ENCODE measurements at regions not wholly inside any gene's neighbourhood (a gene's known extent, or its start where the extent isn't known, plus 50 kb on each side); places are given as distances from the start of the nearest gene placed in this dataset.
"Not testable (repeated sequence)": the region's sequence is repeated elsewhere in the genome, so short reads cannot be mapped to it uniquely, and the experiment has no call there.

GRCh38 chr12:46087916-46088439, 97.6 kb upstream of the SCAF11 start:
- no peak for DNase-seq (ENCODE audit: low read depth in 2 of 2, low spot score in 1 of 2)

DNA sequence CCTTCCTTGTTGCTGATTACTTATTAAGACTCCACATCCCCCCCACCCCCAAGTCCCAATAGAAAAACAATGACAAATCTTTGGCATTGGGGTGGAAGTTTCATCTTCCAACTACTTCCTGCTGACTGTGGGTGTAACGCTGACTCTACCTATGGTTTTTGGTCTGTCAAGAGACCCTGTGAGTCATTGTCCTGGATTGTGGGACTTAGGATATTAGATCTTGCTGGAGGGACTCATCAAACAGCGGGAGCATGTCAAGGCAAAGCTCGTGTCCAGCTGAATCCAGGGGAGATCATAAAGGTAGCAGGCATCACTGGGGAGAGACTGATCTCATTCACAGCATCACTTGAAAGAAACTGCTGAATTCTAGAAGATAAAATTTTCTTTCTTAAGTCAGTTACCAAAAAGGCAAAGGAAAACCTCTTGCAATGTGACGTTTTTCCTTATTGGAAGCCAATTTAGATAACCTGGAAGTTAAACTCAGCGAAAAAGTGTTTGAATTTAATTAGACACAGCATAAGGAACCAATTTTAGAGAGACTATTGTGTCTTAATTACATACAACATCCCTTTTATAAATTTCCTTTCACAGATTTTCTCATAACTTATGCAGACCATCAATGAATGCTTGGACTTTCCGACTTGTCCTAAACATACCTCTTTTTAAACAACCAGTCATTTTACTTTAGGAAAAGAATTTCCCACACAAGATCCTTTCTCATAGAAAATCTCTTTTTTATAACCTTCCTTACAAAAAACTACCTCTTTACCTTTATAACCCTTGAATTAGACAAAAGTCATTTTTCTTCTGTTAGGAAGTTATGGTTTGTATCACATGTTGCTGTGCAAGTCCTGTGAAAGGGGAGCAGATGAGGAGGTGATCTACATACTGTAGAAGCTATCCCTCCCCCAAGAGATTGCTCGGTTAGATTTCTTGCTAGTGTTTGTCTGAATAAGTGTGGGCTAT, 94.6 kb upstream of the SCAF11 start:
- DNase-seq (ENCODE audit: low read depth in 2 of 2, low spot score in 1 of 2): no peak

DNA sequence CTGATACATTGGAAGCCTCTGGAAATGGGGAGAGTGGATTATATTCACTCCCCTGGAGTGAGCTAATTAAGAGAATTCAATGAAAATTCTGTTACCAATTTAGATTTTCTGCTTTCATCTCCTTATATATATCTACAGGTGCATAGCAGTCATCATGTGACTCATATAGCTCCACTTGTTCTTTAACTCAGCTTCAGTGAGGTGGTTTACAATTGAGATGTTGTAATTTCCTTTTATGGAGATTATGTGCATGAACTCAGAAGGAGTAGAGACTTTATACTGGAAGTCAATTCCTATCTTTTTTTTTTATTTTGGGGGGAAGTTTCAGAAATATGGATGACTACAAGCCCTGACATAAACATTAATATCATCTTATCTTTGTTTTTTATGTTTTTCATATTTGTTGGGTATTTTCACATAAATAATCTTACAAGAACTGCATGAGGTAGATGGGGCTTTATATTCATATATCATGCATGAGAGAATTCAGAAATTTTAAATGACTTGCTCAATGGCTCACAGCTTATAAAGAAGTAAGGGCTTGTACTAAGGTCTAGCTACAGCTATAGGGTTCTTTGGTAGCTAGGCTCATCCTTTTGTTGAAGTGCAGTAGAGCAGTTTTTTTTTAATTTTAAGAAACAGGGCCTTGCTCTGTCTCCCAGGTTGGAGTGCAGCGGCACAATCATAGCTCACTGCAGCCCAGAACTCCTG, 92.3 kb upstream of the SCAF11 start:
- no peak for DNase-seq (ENCODE audit: low read depth in 2 of 2, low spot score in 1 of 2)

GRCh38 chr12:46073321-46073720, 82.9 kb upstream of the SCAF11 start:
- no peak for DNase-seq (ENCODE audit: low read depth in 2 of 2, low spot score in 1 of 2)

DNA sequence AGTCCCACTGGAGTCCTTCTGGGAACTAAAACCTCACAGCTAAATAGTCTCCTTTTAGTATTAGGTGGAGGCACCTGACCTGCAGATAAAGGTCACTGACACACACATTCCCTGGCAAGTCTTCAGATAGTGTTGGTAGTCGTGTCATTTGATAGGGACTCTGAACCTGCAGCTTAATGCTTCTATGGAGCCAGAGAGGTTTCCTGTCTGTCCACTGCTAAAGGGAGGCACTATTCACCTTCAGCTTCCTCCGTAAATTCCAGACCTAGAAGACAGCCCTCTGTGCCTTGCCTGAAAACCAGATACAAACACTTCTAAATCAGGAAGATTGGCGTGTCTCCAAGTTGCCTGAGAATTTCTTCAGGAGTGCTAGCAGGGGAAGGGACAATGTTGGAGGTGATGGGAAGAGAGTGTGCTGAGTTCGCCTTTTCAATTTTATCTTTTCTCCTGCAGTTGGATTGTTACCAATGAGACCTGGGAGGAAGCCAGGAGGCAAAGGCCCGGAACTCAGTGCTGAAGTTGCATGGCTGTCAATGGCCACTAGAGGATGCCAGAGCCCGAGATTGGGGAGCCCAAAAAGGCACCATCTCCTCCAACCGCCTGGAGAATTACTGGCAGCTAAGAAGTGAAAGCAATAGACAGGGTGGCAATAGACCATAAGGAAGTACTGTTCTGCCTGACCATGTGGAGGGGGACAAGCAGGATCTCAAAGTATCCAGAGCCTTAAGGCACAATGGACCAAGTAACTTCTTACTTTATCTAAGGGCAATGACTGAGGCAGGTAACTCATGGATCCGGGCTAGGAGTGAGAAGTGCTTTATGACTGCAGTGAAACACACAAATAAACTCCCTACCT, 81.6 kb upstream of the SCAF11 start:
- peak; percentile 20 to 24 for DNase-seq (ENCODE audit: low read depth in 2 of 2, low spot score in 1 of 2)

DNA sequence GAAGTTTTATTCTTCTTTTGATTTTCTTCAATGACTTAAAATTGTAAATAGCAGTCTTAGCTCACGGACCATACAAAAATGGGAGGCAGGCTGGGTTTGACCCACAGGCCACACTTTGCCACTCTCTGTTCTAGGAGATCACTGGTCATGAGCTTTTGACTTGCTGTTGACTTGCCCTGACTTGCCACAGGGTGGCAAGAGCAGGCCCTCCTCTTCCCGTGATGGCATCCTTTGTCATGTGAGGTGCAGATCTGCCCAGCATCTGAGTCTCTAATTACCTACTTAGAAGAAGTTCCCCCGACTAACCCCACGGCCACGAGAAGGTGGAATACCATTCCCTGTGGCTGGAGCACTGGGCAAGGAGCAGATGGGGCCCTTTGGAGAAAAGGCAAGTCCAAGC, 81.0 kb upstream of the SCAF11 start:
- no peak for DNase-seq (ENCODE audit: low read depth in 2 of 2, low spot score in 1 of 2)

- no peak for DNase-seq (ENCODE audit: low read depth in 2 of 2, low spot score in 1 of 2)
Measured at GRCh38 chr12:46067094-46067493, 76.7 kb upstream of the SCAF11 start.

- no peak for DNase-seq (ENCODE audit: low read depth in 2 of 2, low spot score in 1 of 2)
Measured at GRCh38 chr12:46065412-46066166, 75.2 kb upstream of the SCAF11 start.

- no peak for DNase-seq (ENCODE audit: low read depth in 2 of 2, low spot score in 1 of 2)
Measured at GRCh38 chr12:46064548-46064947, 74.2 kb upstream of the SCAF11 start.

GRCh38 chr12:46058697-46059096, 68.3 kb upstream of the SCAF11 start:
- not testable (repeated sequence) for DNase-seq (ENCODE audit: low read depth in 2 of 2, low spot score in 1 of 2)

- DNase-seq (ENCODE audit: low read depth in 2 of 2, low spot score in 1 of 2): no peak
Measured at GRCh38 chr12:46050805-46051204, 60.4 kb upstream of the SCAF11 start.

DNA sequence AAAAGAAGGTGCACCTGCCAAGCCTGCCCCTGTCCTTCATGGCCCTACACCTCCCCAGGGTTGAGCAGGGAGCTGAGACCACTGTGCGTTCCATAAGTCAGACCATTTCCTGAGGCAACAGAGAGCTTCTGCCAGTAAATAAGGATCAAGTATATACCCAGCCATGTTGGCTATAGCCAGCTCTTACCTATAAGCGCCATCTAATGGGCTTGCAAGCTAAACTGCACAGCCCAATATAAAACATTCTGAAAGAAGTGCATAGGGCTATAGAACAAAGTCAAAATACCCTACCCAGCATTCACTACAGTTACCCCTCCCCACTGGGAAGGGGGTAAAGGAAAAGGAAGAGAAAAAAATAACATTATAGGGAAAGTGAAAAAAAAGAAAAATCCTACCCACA, 59.3 kb upstream of the SCAF11 start:
- no peak for DNase-seq (ENCODE audit: low read depth in 2 of 2, low spot score in 1 of 2)

DNA sequence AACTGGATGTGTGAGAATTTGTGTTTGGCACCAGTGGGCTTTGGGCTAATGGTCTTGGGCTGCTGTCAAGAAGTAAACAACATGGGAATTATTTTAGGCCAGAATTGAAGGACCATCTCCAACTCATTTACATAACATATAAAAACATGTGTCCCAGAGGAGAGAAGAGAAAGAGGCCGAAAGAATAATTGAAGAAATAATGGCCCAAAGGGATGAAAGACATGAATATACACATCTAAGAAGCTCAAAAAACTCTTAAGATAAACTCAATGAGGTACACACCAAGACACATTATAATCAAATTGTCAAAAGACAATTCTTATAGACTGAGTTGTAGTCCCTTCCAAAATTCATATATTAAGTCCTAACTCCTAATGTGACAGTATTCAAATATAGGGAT, 56.1 kb upstream of the SCAF11 start:
- no peak for DNase-seq (ENCODE audit: low read depth in 2 of 2, low spot score in 1 of 2)

GRCh38 chr12:46043972-46044520, 53.7 kb upstream of the SCAF11 start:
- no peak for DNase-seq (ENCODE audit: low read depth in 2 of 2, low spot score in 1 of 2)

Measured in stimulated activated CD8-positive, alpha-beta memory T cell treated with anti-CD3 and anti-CD28 coated beads, Interleukin-4, amount 100 ng/mL, for 1 hour (primary cell).